ENCODE measurements at regions not wholly inside any gene's neighbourhood (a gene's known extent, or its start where the extent isn't known, plus 50 kb on each side); places are given as distances from the start of the nearest gene placed in this dataset.

DNA sequence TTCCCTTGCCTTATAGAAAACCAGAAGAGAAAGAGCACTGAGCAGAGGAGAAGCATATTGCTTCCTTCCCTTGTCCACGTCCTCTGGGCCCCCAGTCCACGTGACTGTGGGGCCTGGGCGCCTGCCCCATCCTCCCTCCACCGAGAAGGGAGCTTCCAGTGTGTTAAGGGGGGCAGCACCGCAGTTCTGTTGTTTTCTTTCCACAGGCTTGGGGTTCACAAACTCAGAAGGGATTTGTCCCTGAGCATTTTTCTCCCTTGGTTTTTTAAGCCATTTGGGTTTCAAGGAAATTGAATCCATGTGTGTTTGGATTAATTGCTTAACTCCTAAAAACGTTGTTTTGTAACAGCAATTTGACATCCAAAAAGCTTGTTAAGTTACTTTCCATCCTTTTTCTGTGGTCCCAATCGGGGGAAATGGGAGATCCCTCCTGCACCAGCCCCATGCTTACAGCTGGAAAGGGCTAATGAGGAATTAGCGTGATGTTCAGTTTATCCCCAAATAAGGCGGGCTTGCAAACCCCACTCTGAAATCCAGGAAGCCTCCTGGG lies 347.5 kb upstream of the TNRC6C start:
- Histone ChIP-seq H3K4me1 (no peaks in the 10 kb centered on the region), H3K27ac (no peak overlapping the region), H3K9me3 (no peaks in the 10 kb centered on the region), H3K4me3 (no peak overlapping the region), H3K36me3 (no peaks in the 10 kb centered on the region), H3K27me3 (peaks cover 0 to 4% (median 0%) of the 10 kb centered on the region in 4 donors)
- WGBS, 2 donors: 40 to 59% methylated on average over 9 of the region's 9 CpGs
- no peak for FAIRE-seq
- intact Hi-C loops (cut with DNase I): no loop called here
- TF ChIP-seq CTCF (IDR thresholded peaks at IDR 0.05): no peak
- DNase-seq: no peak
- ATAC-seq: peak in 1 of 4 donors; percentile 36

DNA sequence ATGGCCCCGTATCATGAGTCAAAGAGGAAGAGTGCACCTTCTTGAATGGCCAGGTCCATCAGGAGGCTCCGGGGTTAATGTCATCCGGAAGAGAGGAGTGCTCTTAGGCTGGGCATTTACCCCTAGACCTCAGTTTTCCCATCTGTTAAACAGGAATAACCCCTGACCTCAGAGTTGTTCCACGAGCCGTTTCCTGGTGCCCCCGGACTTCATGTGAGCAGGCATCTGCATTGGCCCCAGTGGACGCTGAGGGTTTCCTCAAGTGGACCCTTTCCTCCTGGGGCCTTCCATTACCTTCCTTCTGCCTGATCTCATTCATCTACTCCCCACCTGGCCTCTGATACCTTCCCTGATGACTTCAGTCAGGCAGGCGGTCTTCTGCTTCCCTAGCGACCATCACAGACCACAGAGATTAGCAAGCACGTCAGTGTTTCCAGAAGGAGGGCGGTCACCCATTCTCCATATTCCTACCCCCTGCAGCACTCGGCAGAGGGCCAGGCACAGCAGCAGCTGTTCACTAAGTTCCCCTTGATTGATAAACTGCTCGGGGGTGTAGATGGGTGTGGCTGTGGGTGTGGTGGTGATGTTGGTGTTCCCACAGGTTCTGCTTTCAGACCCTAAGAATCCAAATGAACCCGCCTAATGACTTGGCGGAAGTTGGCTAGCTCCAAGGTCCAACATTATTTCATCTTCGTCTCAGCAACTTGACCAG lies 346.6 kb upstream of the TNRC6C start:
- 59 to 75% methylated on average over 16 of the region's 16 CpGs for WGBS, 2 donors
- FAIRE-seq: no peak
- no peak for TF ChIP-seq CTCF (IDR thresholded peaks at IDR 0.05)
- no peak for DNase-seq
- H3K36me3 ChIP-seq: no peaks in the 10 kb centered on the region
- H3K9me3 ChIP-seq: no peaks in the 10 kb centered on the region
- no peak for ATAC-seq
- no peak overlapping the region for H3K27ac ChIP-seq
- intact Hi-C loops (cut with DNase I): no loop called here
- no peak overlapping the region for H3K4me3 ChIP-seq
- peaks cover 0 to 4% (median 0%) of the 10 kb centered on the region in 4 donors for H3K27me3 ChIP-seq
- no peaks in the 10 kb centered on the region for H3K4me1 ChIP-seq

GRCh38 chr17:77613218-77613617 lies 345.3 kb upstream of the TNRC6C start:
- intact Hi-C loops (cut with DNase I): no loop called here
- H3K9me3 ChIP-seq: no peaks in the 10 kb centered on the region
- peaks cover 0 to 4% (median 0%) of the 10 kb centered on the region in 4 donors for H3K27me3 ChIP-seq
- ATAC-seq: no peak
- DNase-seq: no peak
- no peaks in the 10 kb centered on the region for H3K36me3 ChIP-seq
- H3K4me1 ChIP-seq: no peaks in the 10 kb centered on the region
- no peak for FAIRE-seq
- 40 to 59% methylated on average over 7 of the region's 7 CpGs for WGBS, 2 donors
- H3K4me3 ChIP-seq: no peak overlapping the region
- no peak overlapping the region for H3K27ac ChIP-seq
- TF ChIP-seq CTCF (IDR thresholded peaks at IDR 0.05): no peak

DNA sequence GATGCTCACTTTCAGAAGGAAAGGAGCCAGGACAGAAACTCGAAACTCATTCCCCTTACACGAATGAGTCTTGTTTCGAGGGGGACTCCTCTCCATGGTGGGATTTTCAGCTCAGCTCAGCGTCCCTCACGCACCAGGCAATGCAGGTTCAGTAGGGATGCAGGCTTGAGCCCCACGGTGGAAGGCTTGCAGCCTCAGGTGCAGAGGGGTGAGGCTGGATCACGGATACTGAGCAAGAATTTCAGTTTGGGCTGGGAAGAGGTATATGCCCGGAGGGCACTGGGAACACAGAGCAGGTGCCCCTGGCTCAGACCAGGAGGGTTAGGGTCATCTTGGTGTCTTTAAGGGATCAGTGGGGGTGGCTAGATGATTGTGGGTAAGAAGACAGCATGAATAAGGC lies 344.9 kb upstream of the TNRC6C start:
- TF ChIP-seq CTCF (IDR thresholded peaks at IDR 0.05): no peak
- FAIRE-seq: no peak
- no peaks in the 10 kb centered on the region for H3K36me3 ChIP-seq
- no peak overlapping the region for H3K27ac ChIP-seq
- ATAC-seq: no peak
- no peaks in the 10 kb centered on the region for H3K4me1 ChIP-seq
- peaks cover 0 to 4% (median 0%) of the 10 kb centered on the region in 4 donors for H3K27me3 ChIP-seq
- peak in 1 of 6 donors; percentile 12 for DNase-seq
- H3K9me3 ChIP-seq: no peaks in the 10 kb centered on the region
- no peak overlapping the region for H3K4me3 ChIP-seq
- intact Hi-C loops (cut with DNase I): no loop called here
- WGBS, 2 donors: 45 to 71% methylated on average over 8 of the region's 8 CpGs

DNA sequence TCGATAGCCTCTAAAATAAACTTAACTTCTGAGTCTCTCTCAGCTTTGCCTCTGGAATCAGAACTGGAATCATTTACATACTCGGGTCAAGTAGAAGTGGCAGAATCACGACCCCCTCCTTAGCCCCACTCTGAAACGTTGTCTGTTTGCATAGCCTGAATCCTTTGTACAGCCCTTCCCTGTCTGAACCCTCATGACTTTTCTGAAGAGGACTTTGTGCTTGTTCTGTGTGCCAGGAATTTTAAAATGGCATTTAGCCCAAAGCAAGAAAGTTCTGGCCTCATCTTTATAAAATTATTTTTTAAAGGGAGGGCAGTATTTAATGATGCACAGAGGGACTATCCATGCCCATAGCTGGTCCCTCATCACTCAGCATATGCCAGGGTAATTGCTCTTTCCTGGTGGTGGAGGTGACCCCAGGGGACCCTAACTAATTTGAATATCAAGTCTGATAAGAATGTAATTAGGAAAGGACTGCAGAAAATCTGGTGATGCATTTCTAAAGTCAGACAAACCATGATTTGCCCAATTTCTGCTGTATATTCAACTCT lies 342.7 kb upstream of the TNRC6C start:
- no peaks in the 10 kb centered on the region for H3K9me3 ChIP-seq
- no peak for TF ChIP-seq CTCF (IDR thresholded peaks at IDR 0.05)
- H3K27me3 ChIP-seq: peaks cover 0 to 4% (median 0%) of the 10 kb centered on the region in 4 donors
- H3K4me3 ChIP-seq: no peak overlapping the region
- no peaks in the 10 kb centered on the region for H3K36me3 ChIP-seq
- FAIRE-seq (no peak), DNase-seq (no peak), ATAC-seq (no peak)
- WGBS, 2 donors: 19 to 22% methylated on average over 4 of the region's 4 CpGs
- intact Hi-C loops (cut with DNase I): no loop called here
- H3K27ac ChIP-seq: no peak overlapping the region
- H3K4me1 ChIP-seq: no peaks in the 10 kb centered on the region

Measured in pancreas (tissue), 10 donors.